Activated CD8-positive, alpha-beta T cell treated with anti-CD3 and anti-CD28 coated beads for 36 hours (primary cell): ENCODE measurements at regions not wholly inside any gene's neighbourhood (a gene's known extent, or its start where the extent isn't known, plus 50 kb on each side); places are given as distances from the start of the nearest gene placed in this dataset.

Source experiments
- ATAC-seq: fragments of 200-7000 bp; cut with Tn5 transposase; one replicate; pipeline ENCODE4 v1.10.0; 2021; ENCODE audit warnings: mild to moderate bottlenecking, moderate library complexity
- CTCF ChIA-PET: fragments of 350-600 bp; sonication (Branson Sonifier 250); formaldehyde crosslinking; loops from one replicate; lab custom pipeline; 2021; ENCODE audit warnings: antibody characterized with exemption; lab: Charles Lee
- POLR2A ChIA-PET: fragments of 350-600 bp; sonication (Branson Sonifier 250); formaldehyde crosslinking; loops from one replicate; lab custom pipeline; 2021; ENCODE audit warnings: antibody characterized with exemption; lab: Charles Lee
- DNase-seq: peaks from one replicate; pipeline ENCODE4 v3.0.0-alpha.2; 2020
- H3K27ac Mint-ChIP-seq: one replicate; pipeline ENCODE4 v1.8.0; 2021; ENCODE audit warnings: mild to moderate bottlenecking, mixed read lengths
- H3K27me3 Mint-ChIP-seq: one replicate; pipeline ENCODE4 v1.8.0; 2021; ENCODE audit warnings: mixed read lengths
- H3K36me3 Mint-ChIP-seq: one replicate; pipeline ENCODE4 v1.8.0; 2021; ENCODE audit warnings: low read depth, mixed read lengths
- H3K4me1 Mint-ChIP-seq: one replicate; pipeline ENCODE4 v1.8.0; 2021; ENCODE audit warnings: low read depth, mixed read lengths
- H3K4me3 Mint-ChIP-seq: one replicate; pipeline ENCODE4 v1.8.0; 2021; ENCODE audit warnings: mild to moderate bottlenecking, moderate library complexity, mixed read lengths
- H3K9me3 Mint-ChIP-seq: one replicate; pipeline ENCODE4 v1.8.0; 2021; ENCODE audit warnings: mixed read lengths
- intact Hi-C: fragments of 100-400 bp; cut with micrococcal nuclease; formaldehyde crosslinking; loops from one replicate; pipeline ENCODE4 v1.10.0; 2022
- TF ChIP-seq, protein P1 (sequence below): fragments of 200-600 bp; IDR thresholded peaks from one replicate; pipeline ENCODE4 v1.8.0; 2022; ENCODE audit warnings: antibody characterized with exemption, mild to moderate bottlenecking

DNA sequence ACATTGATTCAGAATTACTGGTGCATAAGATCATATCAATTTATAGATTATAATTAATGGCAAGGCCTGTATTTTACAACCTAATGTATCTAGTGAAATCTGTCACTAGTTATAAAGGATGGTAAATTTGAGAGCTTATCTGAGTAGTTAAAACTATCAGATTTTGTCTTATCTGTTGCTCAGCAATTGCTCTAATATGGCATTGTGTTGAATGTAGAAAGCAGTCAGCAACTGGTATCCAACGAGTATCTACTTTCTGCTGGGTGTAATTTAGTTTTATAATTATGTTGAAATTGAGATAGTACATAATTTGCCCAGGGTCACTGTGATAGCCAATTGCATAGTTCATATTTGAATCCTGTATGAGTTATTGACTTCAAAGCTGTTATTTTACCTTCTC is 1005.7 kb downstream of the CDH11 start:
- H3K4me3 Mint-ChIP-seq = no peak overlapping the region
- no peaks in the 10 kb centered on the region for H3K36me3 Mint-ChIP-seq
- ChIA-PET CTCF (no interaction called here), POLR2A (no interaction called here)
- no peak for DNase-seq
- no peaks in the 10 kb centered on the region for H3K27me3 Mint-ChIP-seq
- no peak for ATAC-seq
- H3K4me1 Mint-ChIP-seq = no peaks in the 10 kb centered on the region
- no peak overlapping the region for H3K27ac Mint-ChIP-seq
- TF ChIP-seq, protein P1, sequence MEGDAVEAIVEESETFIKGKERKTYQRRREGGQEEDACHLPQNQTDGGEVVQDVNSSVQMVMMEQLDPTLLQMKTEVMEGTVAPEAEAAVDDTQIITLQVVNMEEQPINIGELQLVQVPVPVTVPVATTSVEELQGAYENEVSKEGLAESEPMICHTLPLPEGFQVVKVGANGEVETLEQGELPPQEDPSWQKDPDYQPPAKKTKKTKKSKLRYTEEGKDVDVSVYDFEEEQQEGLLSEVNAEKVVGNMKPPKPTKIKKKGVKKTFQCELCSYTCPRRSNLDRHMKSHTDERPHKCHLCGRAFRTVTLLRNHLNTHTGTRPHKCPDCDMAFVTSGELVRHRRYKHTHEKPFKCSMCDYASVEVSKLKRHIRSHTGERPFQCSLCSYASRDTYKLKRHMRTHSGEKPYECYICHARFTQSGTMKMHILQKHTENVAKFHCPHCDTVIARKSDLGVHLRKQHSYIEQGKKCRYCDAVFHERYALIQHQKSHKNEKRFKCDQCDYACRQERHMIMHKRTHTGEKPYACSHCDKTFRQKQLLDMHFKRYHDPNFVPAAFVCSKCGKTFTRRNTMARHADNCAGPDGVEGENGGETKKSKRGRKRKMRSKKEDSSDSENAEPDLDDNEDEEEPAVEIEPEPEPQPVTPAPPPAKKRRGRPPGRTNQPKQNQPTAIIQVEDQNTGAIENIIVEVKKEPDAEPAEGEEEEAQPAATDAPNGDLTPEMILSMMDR = no peak
- intact Hi-C loops = no loop called here
- H3K9me3 Mint-ChIP-seq = peaks cover 18% of the 10 kb centered on the region

GRCh38 chr16:64109241-64109640 is 1012.6 kb downstream of the CDH11 start:
- TF ChIP-seq, protein P1 = no peak
- ChIA-PET CTCF (no interaction called here), POLR2A (no interaction called here)
- no peaks in the 10 kb centered on the region for H3K36me3 Mint-ChIP-seq
- no peak overlapping the region for H3K4me3 Mint-ChIP-seq
- H3K27me3 Mint-ChIP-seq = no peaks in the 10 kb centered on the region
- intact Hi-C loops = no loop called here
- H3K4me1 Mint-ChIP-seq = no peaks in the 10 kb centered on the region
- ATAC-seq = no peak
- DNase-seq = no peak
- peaks cover 15% of the 10 kb centered on the region for H3K9me3 Mint-ChIP-seq
- no peak overlapping the region for H3K27ac Mint-ChIP-seq

GRCh38 chr16:64102654-64103053 is 1019.2 kb downstream of the CDH11 start:
- CTCF ChIA-PET = no interaction called here
- DNase-seq (no peak), ATAC-seq (no peak)
- intact Hi-C loops = no loop called here
- Mint-ChIP-seq H3K4me3 (no peak overlapping the region), H3K9me3 (peaks cover 19% of the 10 kb centered on the region), H3K36me3 (no peaks in the 10 kb centered on the region), H3K4me1 (no peaks in the 10 kb centered on the region), H3K27ac (no peak overlapping the region), H3K27me3 (no peaks in the 10 kb centered on the region)
- POLR2A ChIA-PET = no interaction called here
- TF ChIP-seq, protein P1 = no peak

- H3K36me3 Mint-ChIP-seq = no peaks in the 10 kb centered on the region
- no peak for DNase-seq
- peaks cover 16% of the 10 kb centered on the region for H3K9me3 Mint-ChIP-seq
- POLR2A ChIA-PET = no interaction called here
- ATAC-seq = no peak
- TF ChIP-seq, protein P1 = no peak
- CTCF ChIA-PET = no interaction called here
- intact Hi-C loops = no loop called here
- no peaks in the 10 kb centered on the region for H3K4me1 Mint-ChIP-seq
- no peaks in the 10 kb centered on the region for H3K27me3 Mint-ChIP-seq
- no peak overlapping the region for H3K4me3 Mint-ChIP-seq
- no peak overlapping the region for H3K27ac Mint-ChIP-seq
These were observed 1023.4 kb downstream of the CDH11 start for GRCh38 chr16:64098451-64098850.

GRCh38 chr16:64096689-64097088 is 1025.2 kb downstream of the CDH11 start:
- intact Hi-C loops = no loop called here
- POLR2A ChIA-PET = no interaction called here
- ATAC-seq (no peak), DNase-seq (no peak)
- CTCF ChIA-PET = no interaction called here
- H3K36me3 Mint-ChIP-seq = no peaks in the 10 kb centered on the region
- H3K9me3 Mint-ChIP-seq = peaks cover 14% of the 10 kb centered on the region
- TF ChIP-seq, protein P1 = no peak
- no peak overlapping the region for H3K27ac Mint-ChIP-seq
- H3K4me3 Mint-ChIP-seq = no peak overlapping the region
- H3K27me3 Mint-ChIP-seq = no peaks in the 10 kb centered on the region
- no peaks in the 10 kb centered on the region for H3K4me1 Mint-ChIP-seq
